ENCODE measurements at regions not wholly inside any gene's neighbourhood (a gene's known extent, or its start where the extent isn't known, plus 50 kb on each side); places are given as distances from the start of the nearest gene placed in this dataset.

DNA sequence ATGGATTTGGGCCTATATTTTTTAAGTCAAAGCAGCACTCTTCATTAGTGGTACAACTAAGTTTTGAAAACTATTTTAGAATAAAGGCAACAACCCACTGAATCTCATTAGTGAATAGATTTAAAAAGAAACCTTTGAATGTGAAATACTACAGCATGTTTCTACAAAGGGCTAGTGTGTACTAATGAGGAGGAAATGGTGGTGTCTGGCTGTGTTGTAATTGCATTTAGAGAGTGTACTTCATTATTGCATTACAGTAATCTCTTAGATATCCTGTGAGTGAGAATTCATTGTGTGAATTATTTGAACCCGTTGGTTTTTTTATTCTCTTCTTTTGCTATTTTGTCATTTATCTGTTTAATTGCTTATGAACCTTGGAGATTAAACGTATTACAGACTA is 575.4 kb upstream of the FAM98A start:
- H3K36me3 ChIP-seq: no peaks in the 10 kb centered on the region
- no peak for DNase-seq
- no peaks in the 10 kb centered on the region for H3K9me3 ChIP-seq
- H3K4me3 ChIP-seq (ENCODE audit: low read depth, low read length): no peak overlapping the region
- TF ChIP-seq, protein P1, sequence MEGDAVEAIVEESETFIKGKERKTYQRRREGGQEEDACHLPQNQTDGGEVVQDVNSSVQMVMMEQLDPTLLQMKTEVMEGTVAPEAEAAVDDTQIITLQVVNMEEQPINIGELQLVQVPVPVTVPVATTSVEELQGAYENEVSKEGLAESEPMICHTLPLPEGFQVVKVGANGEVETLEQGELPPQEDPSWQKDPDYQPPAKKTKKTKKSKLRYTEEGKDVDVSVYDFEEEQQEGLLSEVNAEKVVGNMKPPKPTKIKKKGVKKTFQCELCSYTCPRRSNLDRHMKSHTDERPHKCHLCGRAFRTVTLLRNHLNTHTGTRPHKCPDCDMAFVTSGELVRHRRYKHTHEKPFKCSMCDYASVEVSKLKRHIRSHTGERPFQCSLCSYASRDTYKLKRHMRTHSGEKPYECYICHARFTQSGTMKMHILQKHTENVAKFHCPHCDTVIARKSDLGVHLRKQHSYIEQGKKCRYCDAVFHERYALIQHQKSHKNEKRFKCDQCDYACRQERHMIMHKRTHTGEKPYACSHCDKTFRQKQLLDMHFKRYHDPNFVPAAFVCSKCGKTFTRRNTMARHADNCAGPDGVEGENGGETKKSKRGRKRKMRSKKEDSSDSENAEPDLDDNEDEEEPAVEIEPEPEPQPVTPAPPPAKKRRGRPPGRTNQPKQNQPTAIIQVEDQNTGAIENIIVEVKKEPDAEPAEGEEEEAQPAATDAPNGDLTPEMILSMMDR (IDR thresholded peaks at IDR 0.05; ENCODE audit: low read depth, low read length): no peak
- H3K4me1 ChIP-seq: no peaks in the 10 kb centered on the region
- no peaks in the 10 kb centered on the region for H3K27me3 ChIP-seq

DNA sequence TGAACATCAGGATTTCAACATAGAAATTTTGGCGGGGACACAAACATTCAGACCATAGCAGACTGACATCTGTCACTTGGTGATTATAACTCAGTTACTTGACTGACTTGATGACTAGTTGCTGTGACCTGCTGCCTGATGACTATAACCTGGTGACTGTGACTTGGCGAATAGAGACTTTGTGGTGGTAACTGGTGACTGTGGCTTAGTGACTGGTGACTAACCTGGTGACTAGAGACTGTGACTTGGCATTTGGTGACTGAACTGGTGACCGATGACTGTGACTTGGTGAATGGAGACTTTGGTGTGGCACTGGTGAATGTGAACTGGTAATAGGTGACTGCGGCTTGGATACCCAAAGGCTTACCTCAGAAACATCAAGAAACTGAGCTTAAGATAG is 563.1 kb upstream of the FAM98A start:
- H3K9me3 ChIP-seq: no peaks in the 10 kb centered on the region
- H3K36me3 ChIP-seq: no peaks in the 10 kb centered on the region
- TF ChIP-seq, protein P1 (IDR thresholded peaks at IDR 0.05; ENCODE audit: low read depth, low read length): no peak
- DNase-seq: no peak
- H3K27me3 ChIP-seq: no peaks in the 10 kb centered on the region
- H3K4me1 ChIP-seq: no peaks in the 10 kb centered on the region
- no peak overlapping the region for H3K4me3 ChIP-seq (ENCODE audit: low read depth, low read length)

- Histone ChIP-seq H3K27me3 (no peaks in the 10 kb centered on the region), H3K9me3 (no peaks in the 10 kb centered on the region), H3K4me1 (no peaks in the 10 kb centered on the region), H3K36me3 (no peaks in the 10 kb centered on the region), H3K4me3 (ENCODE audit: low read depth, low read length) (no peak overlapping the region)
- no peak for DNase-seq
- TF ChIP-seq, protein P1 (IDR thresholded peaks at IDR 0.05; ENCODE audit: low read depth, low read length): no peak
Observed at GRCh38 chr2:34161549-34161948, 562.5 kb upstream of the FAM98A start.

DNA sequence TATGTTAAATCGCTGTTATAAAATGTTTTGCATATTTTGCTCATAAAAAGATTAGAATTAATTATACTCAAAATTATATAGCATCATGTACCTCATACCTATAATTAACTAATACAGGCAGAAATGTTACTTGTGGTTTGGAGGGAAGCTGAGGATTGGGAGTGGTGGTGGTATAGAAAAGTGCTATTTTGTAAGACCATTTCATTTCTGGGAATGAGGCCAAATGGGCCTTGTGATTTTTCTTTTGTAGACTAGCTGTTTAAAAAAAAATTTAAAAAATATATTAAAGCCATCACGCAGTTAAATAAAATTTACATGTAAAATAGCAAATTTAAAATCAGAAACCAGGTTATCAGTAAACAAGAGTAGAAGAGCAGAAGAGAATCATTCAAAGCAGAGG is 560.8 kb upstream of the FAM98A start:
- TF ChIP-seq, protein P1 (IDR thresholded peaks at IDR 0.05; ENCODE audit: low read depth, low read length): no peak
- no peak for DNase-seq

GRCh38 chr2:34153484-34153883 is 554.4 kb upstream of the FAM98A start:
- no peaks in the 10 kb centered on the region for H3K4me1 ChIP-seq
- DNase-seq: no peak
- no peak overlapping the region for H3K4me3 ChIP-seq (ENCODE audit: low read depth, low read length)
- H3K36me3 ChIP-seq: no peaks in the 10 kb centered on the region
- TF ChIP-seq, protein P1 (IDR thresholded peaks at IDR 0.05; ENCODE audit: low read depth, low read length): no peak
- no peaks in the 10 kb centered on the region for H3K9me3 ChIP-seq
- H3K27me3 ChIP-seq: no peaks in the 10 kb centered on the region

More for the DNA sequence above, 560.8 kb upstream of the FAM98A start:
- H3K36me3 ChIP-seq: no peaks in the 10 kb centered on the region
- H3K4me3 ChIP-seq (ENCODE audit: low read depth, low read length): no peak overlapping the region
- no peaks in the 10 kb centered on the region for H3K9me3 ChIP-seq
- H3K27me3 ChIP-seq: no peaks in the 10 kb centered on the region
- no peaks in the 10 kb centered on the region for H3K4me1 ChIP-seq

GRCh38 chr2:34147780-34148179 is 548.7 kb upstream of the FAM98A start:
- Histone ChIP-seq H3K4me1 (no peaks in the 10 kb centered on the region), H3K36me3 (no peaks in the 10 kb centered on the region), H3K9me3 (no peaks in the 10 kb centered on the region), H3K27me3 (no peaks in the 10 kb centered on the region), H3K4me3 (ENCODE audit: low read depth, low read length) (no peak overlapping the region)
- TF ChIP-seq, protein P1 (IDR thresholded peaks at IDR 0.05; ENCODE audit: low read depth, low read length): no peak
- DNase-seq: no peak
